ENCODE measurements at regions not wholly inside any gene's neighbourhood (a gene's known extent, or its start where the extent isn't known, plus 50 kb on each side); places are given as distances from the start of the nearest gene placed in this dataset.

- no peak for DNase-seq
Measured at GRCh38 chr3:168273036-168273435, 177.3 kb upstream of the GOLIM4 start.

- DNase-seq, result no peak
Measured at GRCh38 chr3:168272343-168272985, 176.7 kb upstream of the GOLIM4 start.

- no peak for DNase-seq
Measured at GRCh38 chr3:168271932-168272331, 176.2 kb upstream of the GOLIM4 start.

GRCh38 chr3:168269001-168269400, 173.3 kb upstream of the GOLIM4 start:
- DNase-seq, result no peak

GRCh38 chr3:168267179-168267578, 171.5 kb upstream of the GOLIM4 start:
- DNase-seq, result no peak

GRCh38 chr3:168266335-168266734, 170.6 kb upstream of the GOLIM4 start:
- no peak for DNase-seq

- no peak for DNase-seq
Measured at GRCh38 chr3:168262887-168263286, 167.2 kb upstream of the GOLIM4 start.

- DNase-seq, result no peak
Measured at GRCh38 chr3:168260859-168261258, 165.1 kb upstream of the GOLIM4 start.

GRCh38 chr3:168251371-168251770, 155.6 kb upstream of the GOLIM4 start:
- DNase-seq, result no peak

GRCh38 chr3:168250415-168250861, 154.7 kb upstream of the GOLIM4 start:
- no peak for DNase-seq

GRCh38 chr3:168249550-168250414, 154.1 kb upstream of the GOLIM4 start:
- peak; percentile 1 for DNase-seq

- no peak for DNase-seq
Measured at GRCh38 chr3:168249205-168249549, 153.5 kb upstream of the GOLIM4 start.

GRCh38 chr3:168248383-168249204, 152.9 kb upstream of the GOLIM4 start:
- no peak for DNase-seq

- DNase-seq, result no peak
Measured at GRCh38 chr3:168241156-168241555, 145.4 kb upstream of the GOLIM4 start.

GRCh38 chr3:168239287-168239686, 143.6 kb upstream of the GOLIM4 start:
- no peak for DNase-seq

- DNase-seq, result no peak
Measured at GRCh38 chr3:168233001-168233400, 137.3 kb upstream of the GOLIM4 start.

- no peak for DNase-seq
Measured at GRCh38 chr3:168223085-168223484, 127.4 kb upstream of the GOLIM4 start.

GRCh38 chr3:168220556-168220955, 124.8 kb upstream of the GOLIM4 start:
- DNase-seq, result no peak

- DNase-seq, result no peak
Measured at GRCh38 chr3:168219530-168219929, 123.8 kb upstream of the GOLIM4 start.

- DNase-seq, result no peak
Measured at GRCh38 chr3:168218600-168218999, 122.9 kb upstream of the GOLIM4 start.

GRCh38 chr3:168216851-168217250, 121.1 kb upstream of the GOLIM4 start:
- DNase-seq, result no peak

- DNase-seq, result no peak
Measured at GRCh38 chr3:168213920-168214319, 118.2 kb upstream of the GOLIM4 start.

- DNase-seq, result no peak
Measured at GRCh38 chr3:168212664-168213285, 117.1 kb upstream of the GOLIM4 start.

Measured in stimulated activated CD4-positive, alpha-beta T cell treated with anti-CD3 and anti-CD28 coated beads, Interleukin-4, amount 100 ng/mL, for 1 hour (primary cell).